ENCODE measurements at regions not wholly inside any gene's neighbourhood (a gene's known extent, or its start where the extent isn't known, plus 50 kb on each side); places are given as distances from the start of the nearest gene placed in this dataset.

DNA sequence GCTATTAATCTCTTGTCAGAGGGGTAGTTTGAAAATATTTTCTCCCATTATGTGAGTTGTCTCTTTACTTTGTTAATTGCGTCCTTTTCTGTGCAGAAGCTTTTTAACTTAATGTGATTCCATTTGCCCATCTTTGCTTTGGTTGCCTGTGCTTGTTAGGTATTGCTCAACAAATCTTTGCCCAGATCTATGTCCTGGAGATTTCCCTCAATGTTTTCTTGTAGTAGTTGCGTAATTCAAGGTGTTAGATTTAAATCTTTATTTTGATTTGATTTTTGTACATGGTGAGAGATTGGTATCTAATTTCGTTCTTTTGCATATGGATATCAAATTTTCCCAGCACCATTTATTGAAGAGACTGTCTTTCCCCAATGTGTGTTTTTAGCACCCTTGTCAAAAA lies 567.2 kb downstream of the DNAJB9 start:
- H3K36me3 ChIP-seq (ENCODE audit: low read depth, low read length): no peaks in the 10 kb centered on the region
- TF ChIP-seq, protein P1, sequence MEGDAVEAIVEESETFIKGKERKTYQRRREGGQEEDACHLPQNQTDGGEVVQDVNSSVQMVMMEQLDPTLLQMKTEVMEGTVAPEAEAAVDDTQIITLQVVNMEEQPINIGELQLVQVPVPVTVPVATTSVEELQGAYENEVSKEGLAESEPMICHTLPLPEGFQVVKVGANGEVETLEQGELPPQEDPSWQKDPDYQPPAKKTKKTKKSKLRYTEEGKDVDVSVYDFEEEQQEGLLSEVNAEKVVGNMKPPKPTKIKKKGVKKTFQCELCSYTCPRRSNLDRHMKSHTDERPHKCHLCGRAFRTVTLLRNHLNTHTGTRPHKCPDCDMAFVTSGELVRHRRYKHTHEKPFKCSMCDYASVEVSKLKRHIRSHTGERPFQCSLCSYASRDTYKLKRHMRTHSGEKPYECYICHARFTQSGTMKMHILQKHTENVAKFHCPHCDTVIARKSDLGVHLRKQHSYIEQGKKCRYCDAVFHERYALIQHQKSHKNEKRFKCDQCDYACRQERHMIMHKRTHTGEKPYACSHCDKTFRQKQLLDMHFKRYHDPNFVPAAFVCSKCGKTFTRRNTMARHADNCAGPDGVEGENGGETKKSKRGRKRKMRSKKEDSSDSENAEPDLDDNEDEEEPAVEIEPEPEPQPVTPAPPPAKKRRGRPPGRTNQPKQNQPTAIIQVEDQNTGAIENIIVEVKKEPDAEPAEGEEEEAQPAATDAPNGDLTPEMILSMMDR (conservative IDR thresholded peaks at IDR 0.05; ENCODE audit: low read depth, low read length): no peak
- TF ChIP-seq EZH2phosphoT487 (IDR thresholded peaks at IDR 0.05; ENCODE audit: borderline replicate concordance, low read length): no peak
- TF ChIP-seq EZH2 (IDR thresholded peaks at IDR 0.05; ENCODE audit: low read length, unreplicated experiment): no peak
- H3K79me2 ChIP-seq (ENCODE audit: low read length): no peaks in the 10 kb centered on the region
- BruUV-seq (replicated peaks): no TSS peak
- H3K4me1 ChIP-seq (ENCODE audit: insufficient read depth, low read length): no peaks in the 10 kb centered on the region
- no peak overlapping the region for H3K27ac ChIP-seq (ENCODE audit: low read length)
- ATAC-seq (no peak), DNase-seq (no peak)
- CTCF ChIA-PET: no interaction called here
- POLR2A ChIA-PET (ENCODE audit: unreplicated experiment): no interaction called here
- H3K27me3 ChIP-seq (ENCODE audit: low read length): no peaks in the 10 kb centered on the region
- H2AFZ ChIP-seq (ENCODE audit: low read length): no peak overlapping the region
- no peak overlapping the region for H3K4me3 ChIP-seq (ENCODE audit: low read length)
- H3K9ac ChIP-seq (ENCODE audit: low read length): no peak overlapping the region
- no peak overlapping the region for H3K4me2 ChIP-seq (ENCODE audit: low read length)
- H3F3A ChIP-seq (ENCODE audit: low read length, unreplicated experiment): no peaks in the 10 kb centered on the region
- H3K9me2 ChIP-seq (replicated peaks; ENCODE audit: low read length): no peaks in the 10 kb centered on the region
- intact Hi-C loops (cut with micrococcal nuclease): no loop called here
- H4K20me1 ChIP-seq (ENCODE audit: low read length): no peaks in the 10 kb centered on the region
- no peaks in the 10 kb centered on the region for H3K9me3 ChIP-seq (ENCODE audit: low read length)

DNA sequence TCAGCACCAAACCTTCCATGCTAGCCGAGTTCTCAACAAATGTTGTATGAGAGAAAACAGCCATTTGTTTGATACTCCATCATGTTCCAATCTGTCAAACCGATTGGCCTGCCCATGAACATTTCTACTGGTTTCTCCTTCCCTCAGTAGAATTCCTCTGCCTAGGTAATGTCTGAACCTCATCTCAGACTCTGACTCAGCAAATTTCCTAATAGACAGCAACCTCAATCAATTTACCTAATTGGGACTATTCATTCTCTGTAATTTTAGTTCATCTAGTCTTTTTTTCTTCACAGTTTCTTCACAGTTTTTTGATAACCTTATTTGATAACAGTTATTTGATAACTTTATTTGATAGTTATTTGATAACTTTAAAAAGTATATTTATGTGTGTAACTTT lies 585.1 kb downstream of the DNAJB9 start:
- Histone ChIP-seq H2AFZ (ENCODE audit: low read length) (no peak overlapping the region), H3K27ac (ENCODE audit: low read length) (no peak overlapping the region), H3K4me2 (ENCODE audit: low read length) (no peak overlapping the region), H3K9ac (ENCODE audit: low read length) (no peak overlapping the region), H3K4me1 (ENCODE audit: insufficient read depth, low read length) (no peaks in the 10 kb centered on the region), H3K36me3 (ENCODE audit: low read depth, low read length) (no peaks in the 10 kb centered on the region), H4K20me1 (ENCODE audit: low read length) (no peaks in the 10 kb centered on the region), H3K4me3 (ENCODE audit: low read length) (no peak overlapping the region), H3F3A (ENCODE audit: low read length, unreplicated experiment) (no peaks in the 10 kb centered on the region), H3K79me2 (ENCODE audit: low read length) (no peaks in the 10 kb centered on the region), H3K9me3 (ENCODE audit: low read length) (0 out of 2 replicates have a peak, but pooled peaks cover 7% of the 10 kb centered on the region), H3K27me3 (ENCODE audit: low read length) (no peaks in the 10 kb centered on the region), H3K9me2 (replicated peaks; ENCODE audit: low read length) (no peaks in the 10 kb centered on the region)
- no peak for TF ChIP-seq EZH2phosphoT487 (IDR thresholded peaks at IDR 0.05; ENCODE audit: borderline replicate concordance, low read length)
- TF ChIP-seq EZH2 (IDR thresholded peaks at IDR 0.05; ENCODE audit: low read length, unreplicated experiment): no peak
- TF ChIP-seq, protein P1 (conservative IDR thresholded peaks at IDR 0.05; ENCODE audit: low read depth, low read length): no peak
- BruUV-seq (replicated peaks): no TSS peak
- ATAC-seq (no peak), DNase-seq (no peak)
- CTCF ChIA-PET: no interaction called here
- intact Hi-C loops (cut with micrococcal nuclease): no loop called here
- POLR2A ChIA-PET (ENCODE audit: unreplicated experiment): no interaction called here

DNA sequence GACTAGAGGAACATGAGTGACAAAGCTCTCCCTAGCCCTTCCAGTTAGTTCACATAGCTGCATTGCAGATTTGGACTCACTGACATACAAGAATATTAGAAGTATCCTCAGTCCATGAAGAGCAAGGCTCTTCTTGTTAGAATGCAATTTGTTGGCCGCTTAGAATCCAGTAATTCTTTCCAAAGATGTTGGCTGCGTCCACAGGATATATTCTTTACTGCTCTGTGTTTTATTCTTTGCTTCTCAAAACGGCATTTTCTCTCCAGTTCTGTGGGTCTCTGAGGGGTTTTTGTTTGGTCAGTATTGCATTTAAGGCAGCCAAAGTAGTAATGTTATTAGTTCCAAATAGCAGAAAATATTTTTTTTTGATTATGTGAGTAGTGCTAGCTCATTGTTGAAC lies 588.6 kb downstream of the DNAJB9 start:
- Histone ChIP-seq H3K9me2 (replicated peaks; ENCODE audit: low read length) (no peaks in the 10 kb centered on the region), H3F3A (ENCODE audit: low read length, unreplicated experiment) (no peaks in the 10 kb centered on the region), H3K36me3 (ENCODE audit: low read depth, low read length) (no peaks in the 10 kb centered on the region), H3K79me2 (ENCODE audit: low read length) (no peaks in the 10 kb centered on the region), H3K9ac (ENCODE audit: low read length) (no peak overlapping the region), H3K4me1 (ENCODE audit: insufficient read depth, low read length) (no peaks in the 10 kb centered on the region), H3K4me3 (ENCODE audit: low read length) (no peak overlapping the region), H4K20me1 (ENCODE audit: low read length) (no peaks in the 10 kb centered on the region), H3K4me2 (ENCODE audit: low read length) (no peak overlapping the region), H2AFZ (ENCODE audit: low read length) (no peak overlapping the region), H3K27me3 (ENCODE audit: low read length) (no peaks in the 10 kb centered on the region), H3K9me3 (ENCODE audit: low read length) (0 out of 2 replicates have a peak, but pooled peaks cover under 1% of the 10 kb centered on the region), H3K27ac (ENCODE audit: low read length) (no peak overlapping the region)
- ATAC-seq: no peak
- POLR2A ChIA-PET (ENCODE audit: unreplicated experiment): no interaction called here
- no peak for DNase-seq
- intact Hi-C loops (cut with micrococcal nuclease): no loop called here
- TF ChIP-seq EZH2phosphoT487 (IDR thresholded peaks at IDR 0.05; ENCODE audit: borderline replicate concordance, low read length) (no peak), EZH2 (IDR thresholded peaks at IDR 0.05; ENCODE audit: low read length, unreplicated experiment) (no peak)
- TF ChIP-seq, protein P1 (conservative IDR thresholded peaks at IDR 0.05; ENCODE audit: low read depth, low read length): no peak
- no TSS peak for BruUV-seq (replicated peaks)
- CTCF ChIA-PET: no interaction called here

Data from PC-3 (cell line).